ENCODE measurements at regions not wholly inside any gene's neighbourhood (a gene's known extent, or its start where the extent isn't known, plus 50 kb on each side); places are given as distances from the start of the nearest gene placed in this dataset.

DNA sequence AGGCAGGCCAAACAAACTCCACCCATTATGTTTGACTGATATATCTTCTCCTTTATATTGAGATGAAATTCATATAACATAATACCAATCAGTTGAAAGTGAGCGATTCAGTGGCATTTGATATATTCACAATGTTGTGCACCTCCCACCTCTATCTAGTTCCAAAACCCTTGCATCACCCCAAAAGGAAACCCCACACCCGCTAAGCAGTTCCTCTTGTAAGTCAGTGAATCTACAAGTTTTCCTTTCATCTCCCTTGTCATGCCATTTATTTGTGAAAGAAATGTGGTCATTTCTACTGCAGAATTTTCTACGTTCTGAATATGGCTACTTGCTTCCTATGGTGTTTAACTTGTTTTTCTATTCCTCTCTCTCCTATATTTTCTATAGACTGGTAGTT is 99.4 kb upstream of the PTPN3 start:
- TF ChIP-seq, protein P1, sequence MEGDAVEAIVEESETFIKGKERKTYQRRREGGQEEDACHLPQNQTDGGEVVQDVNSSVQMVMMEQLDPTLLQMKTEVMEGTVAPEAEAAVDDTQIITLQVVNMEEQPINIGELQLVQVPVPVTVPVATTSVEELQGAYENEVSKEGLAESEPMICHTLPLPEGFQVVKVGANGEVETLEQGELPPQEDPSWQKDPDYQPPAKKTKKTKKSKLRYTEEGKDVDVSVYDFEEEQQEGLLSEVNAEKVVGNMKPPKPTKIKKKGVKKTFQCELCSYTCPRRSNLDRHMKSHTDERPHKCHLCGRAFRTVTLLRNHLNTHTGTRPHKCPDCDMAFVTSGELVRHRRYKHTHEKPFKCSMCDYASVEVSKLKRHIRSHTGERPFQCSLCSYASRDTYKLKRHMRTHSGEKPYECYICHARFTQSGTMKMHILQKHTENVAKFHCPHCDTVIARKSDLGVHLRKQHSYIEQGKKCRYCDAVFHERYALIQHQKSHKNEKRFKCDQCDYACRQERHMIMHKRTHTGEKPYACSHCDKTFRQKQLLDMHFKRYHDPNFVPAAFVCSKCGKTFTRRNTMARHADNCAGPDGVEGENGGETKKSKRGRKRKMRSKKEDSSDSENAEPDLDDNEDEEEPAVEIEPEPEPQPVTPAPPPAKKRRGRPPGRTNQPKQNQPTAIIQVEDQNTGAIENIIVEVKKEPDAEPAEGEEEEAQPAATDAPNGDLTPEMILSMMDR (IDR thresholded peaks at IDR 0.05; ENCODE audit: insufficient read depth, low read length, poor library complexity, severe bottlenecking): no peak
- Histone ChIP-seq H3K4me3 (replicated peaks; ENCODE audit: low read depth, low read length) (no peak overlapping the region), H3K36me3 (ENCODE audit: control insufficient read depth, insufficient read depth, low read length) (no peaks in the 10 kb centered on the region), H3K27me3 (replicated peaks; ENCODE audit: control insufficient read depth, insufficient read depth, low read length) (no peaks in the 10 kb centered on the region; the same call in 1 of the 2 replicates)
- no peak for DNase-seq (ENCODE audit: extremely low read depth, insufficient read length)

- Histone ChIP-seq H3K4me3 (replicated peaks; ENCODE audit: low read depth, low read length) (no peak overlapping the region), H3K36me3 (ENCODE audit: control insufficient read depth, insufficient read depth, low read length) (no peaks in the 10 kb centered on the region), H3K27me3 (replicated peaks; ENCODE audit: control insufficient read depth, insufficient read depth, low read length) (no peaks in the 10 kb centered on the region; the same call in 1 of the 2 replicates)
- TF ChIP-seq, protein P1 (IDR thresholded peaks at IDR 0.05; ENCODE audit: insufficient read depth, low read length, poor library complexity, severe bottlenecking): no peak
- no peak for DNase-seq (ENCODE audit: extremely low read depth, insufficient read length)
Measured at GRCh38 chr9:109599131-109599530, 101.0 kb upstream of the PTPN3 start.

DNA sequence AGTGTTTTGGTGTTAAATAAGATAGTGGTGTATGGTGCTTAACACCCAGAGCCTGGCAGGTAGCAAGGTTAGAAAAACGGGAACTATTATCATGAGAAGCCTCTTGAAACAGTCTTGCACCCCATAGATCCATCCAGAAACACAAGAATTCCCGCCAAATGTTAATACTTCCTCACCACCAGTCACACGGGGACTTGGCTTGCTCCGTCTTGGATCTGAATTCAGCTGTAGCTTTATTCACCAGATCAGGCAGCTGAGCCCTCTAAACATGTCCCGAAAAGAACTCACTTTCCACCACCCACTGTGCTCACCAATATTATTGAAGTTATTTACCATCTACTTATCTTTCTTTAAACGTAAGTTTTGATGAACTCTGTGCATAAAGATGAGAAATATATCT is 101.6 kb upstream of the PTPN3 start:
- TF ChIP-seq, protein P1 (IDR thresholded peaks at IDR 0.05; ENCODE audit: insufficient read depth, low read length, poor library complexity, severe bottlenecking): no peak
- Histone ChIP-seq H3K27me3 (replicated peaks; ENCODE audit: control insufficient read depth, insufficient read depth, low read length) (no peaks in the 10 kb centered on the region; the same call in 1 of the 2 replicates), H3K4me3 (replicated peaks; ENCODE audit: low read depth, low read length) (no peak overlapping the region), H3K36me3 (ENCODE audit: control insufficient read depth, insufficient read depth, low read length) (no peaks in the 10 kb centered on the region)
- no peak for DNase-seq (ENCODE audit: extremely low read depth, insufficient read length)

GRCh38 chr9:109600142-109600541 is 102.0 kb upstream of the PTPN3 start:
- H3K27me3 ChIP-seq (replicated peaks; ENCODE audit: control insufficient read depth, insufficient read depth, low read length): no peaks in the 10 kb centered on the region; the same call in 1 of the 2 replicates
- H3K4me3 ChIP-seq (replicated peaks; ENCODE audit: low read depth, low read length): no peak overlapping the region
- TF ChIP-seq, protein P1 (IDR thresholded peaks at IDR 0.05; ENCODE audit: insufficient read depth, low read length, poor library complexity, severe bottlenecking): no peak
- DNase-seq (ENCODE audit: extremely low read depth, insufficient read length): no peak
- H3K36me3 ChIP-seq (ENCODE audit: control insufficient read depth, insufficient read depth, low read length): no peaks in the 10 kb centered on the region

DNA sequence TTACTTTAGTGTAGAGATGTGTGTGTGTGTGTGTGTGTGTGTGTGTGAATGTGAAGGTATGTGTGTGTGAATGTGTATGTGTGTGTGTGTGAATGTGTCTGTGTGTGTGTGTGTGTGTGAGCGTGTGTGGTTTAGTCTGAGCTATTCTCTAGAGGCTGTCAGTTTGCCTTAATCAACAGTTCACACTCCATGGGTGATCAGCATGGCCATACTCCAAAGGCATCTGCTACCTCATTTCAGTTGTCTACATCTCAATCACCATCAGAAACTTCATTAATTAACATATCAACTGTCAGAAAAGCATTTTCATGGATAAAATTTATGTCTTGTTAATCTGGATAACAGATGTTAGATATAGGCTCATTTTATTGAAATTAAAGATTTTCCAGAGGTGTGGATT is 103.1 kb upstream of the PTPN3 start:
- Histone ChIP-seq H3K27me3 (replicated peaks; ENCODE audit: control insufficient read depth, insufficient read depth, low read length) (no peaks in the 10 kb centered on the region; the same call in 1 of the 2 replicates), H3K4me3 (replicated peaks; ENCODE audit: low read depth, low read length) (no peak overlapping the region), H3K36me3 (ENCODE audit: control insufficient read depth, insufficient read depth, low read length) (no peaks in the 10 kb centered on the region)
- TF ChIP-seq, protein P1 (IDR thresholded peaks at IDR 0.05; ENCODE audit: insufficient read depth, low read length, poor library complexity, severe bottlenecking): no peak
- no peak for DNase-seq (ENCODE audit: extremely low read depth, insufficient read length)

GRCh38 chr9:109602987-109603386 is 104.9 kb upstream of the PTPN3 start:
- Histone ChIP-seq H3K36me3 (ENCODE audit: control insufficient read depth, insufficient read depth, low read length) (no peaks in the 10 kb centered on the region), H3K4me3 (replicated peaks; ENCODE audit: low read depth, low read length) (no peak overlapping the region), H3K27me3 (replicated peaks; ENCODE audit: control insufficient read depth, insufficient read depth, low read length) (no peaks in the 10 kb centered on the region; the same call in 1 of the 2 replicates)
- no peak for DNase-seq (ENCODE audit: extremely low read depth, insufficient read length)
- TF ChIP-seq, protein P1 (IDR thresholded peaks at IDR 0.05; ENCODE audit: insufficient read depth, low read length, poor library complexity, severe bottlenecking): no peak
